HG03575 (cell line): ENCODE measurements at regions not wholly inside any gene's neighbourhood (a gene's known extent, or its start where the extent isn't known, plus 50 kb on each side); places are given as distances from the start of the nearest gene placed in this dataset.

Experiments used
- ATAC-seq: cut with Tn5 transposase; IDR thresholded peaks from one replicate; pipeline ENCODE4 v1.9.1; 2021; ENCODE audit not compliant: unreplicated experiment, insufficient number of reproducible peaks, low FRiP score; ENCODE audit errors: extremely low read depth

- ATAC-seq = no peak
Measured at GRCh38 chr1:163826500-163826899, 504.7 kb downstream of the NUF2 start.

- ATAC-seq = no peak
Measured at GRCh38 chr1:163834778-163835177, 513.0 kb downstream of the NUF2 start.

GRCh38 chr1:163836481-163836880, 514.7 kb downstream of the NUF2 start:
- ATAC-seq = no peak

- ATAC-seq = no peak
Measured at GRCh38 chr1:163837206-163837605, 515.5 kb downstream of the NUF2 start.

DNA sequence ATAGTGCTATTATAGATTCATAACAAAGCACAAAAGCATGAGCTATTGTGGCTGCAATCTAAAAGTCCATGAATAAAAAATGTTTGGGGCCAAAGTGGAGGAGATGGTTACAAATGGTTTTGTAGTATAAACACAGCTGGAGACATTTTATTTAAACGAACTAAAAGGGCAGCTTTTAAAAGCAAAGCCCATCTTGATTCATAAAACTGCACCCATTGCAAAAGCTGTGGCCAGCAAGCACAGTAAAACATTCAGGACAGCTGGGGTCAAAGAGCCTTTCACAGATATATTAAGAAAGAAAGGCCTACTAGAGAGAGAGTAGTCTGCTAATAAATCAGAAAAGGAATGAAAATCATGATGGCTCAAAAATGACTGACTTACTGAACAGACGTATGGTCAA, 520.8 kb downstream of the NUF2 start:
- no peak for ATAC-seq

GRCh38 chr1:163844459-163844858, 522.7 kb downstream of the NUF2 start:
- no peak for ATAC-seq

- no peak for ATAC-seq
Measured at GRCh38 chr1:163845279-163845678, 523.5 kb downstream of the NUF2 start.

GRCh38 chr1:163863731-163864130, 542.0 kb downstream of the NUF2 start:
- ATAC-seq = no peak

- ATAC-seq = no peak
Measured at GRCh38 chr1:163864207-163864606, 542.5 kb downstream of the NUF2 start.

DNA sequence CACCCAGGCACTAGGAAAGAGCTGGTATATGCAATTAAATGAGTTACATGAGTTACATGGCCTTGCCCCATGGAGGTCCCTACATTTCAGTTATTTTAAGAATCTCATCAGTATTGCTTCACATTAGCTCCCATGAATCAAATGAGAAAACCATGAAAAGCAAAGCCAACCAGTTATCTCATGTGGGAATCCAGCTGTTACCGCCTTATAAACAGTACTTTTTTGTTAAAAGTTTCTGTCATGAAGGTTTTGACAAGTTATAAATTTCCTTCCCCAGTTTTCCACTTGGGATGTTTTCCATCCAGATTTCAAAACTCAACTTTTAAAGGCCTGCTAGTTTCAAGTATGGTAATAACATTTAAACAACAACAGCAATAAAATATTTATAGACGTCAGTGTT, 544.8 kb downstream of the NUF2 start:
- ATAC-seq = no peak

GRCh38 chr1:163870666-163871065, 548.9 kb downstream of the NUF2 start:
- no peak for ATAC-seq

GRCh38 chr1:163872067-163872466, 550.3 kb downstream of the NUF2 start:
- ATAC-seq = no peak

DNA sequence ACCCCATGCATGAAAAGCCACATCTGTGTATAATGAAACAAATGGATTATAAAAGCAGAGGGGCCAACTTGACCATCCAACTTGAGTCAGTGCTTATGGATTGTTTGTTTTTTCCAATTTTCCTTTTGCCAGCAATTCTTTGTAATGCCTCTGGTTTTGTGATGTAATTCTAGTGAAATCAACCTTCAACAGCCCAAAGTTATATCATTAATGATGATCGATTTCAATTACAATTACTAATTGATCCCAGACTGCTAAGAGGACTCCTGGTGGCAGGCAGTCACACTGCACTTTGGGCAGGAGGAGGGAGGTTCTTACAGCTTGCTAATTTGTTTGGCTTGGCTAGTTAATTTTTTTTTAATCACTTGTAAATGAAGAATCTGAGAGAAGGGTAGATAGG, 552.3 kb downstream of the NUF2 start:
- ATAC-seq = no peak

- no peak for ATAC-seq
Measured at GRCh38 chr1:163875200-163875926, 553.6 kb downstream of the NUF2 start.

DNA sequence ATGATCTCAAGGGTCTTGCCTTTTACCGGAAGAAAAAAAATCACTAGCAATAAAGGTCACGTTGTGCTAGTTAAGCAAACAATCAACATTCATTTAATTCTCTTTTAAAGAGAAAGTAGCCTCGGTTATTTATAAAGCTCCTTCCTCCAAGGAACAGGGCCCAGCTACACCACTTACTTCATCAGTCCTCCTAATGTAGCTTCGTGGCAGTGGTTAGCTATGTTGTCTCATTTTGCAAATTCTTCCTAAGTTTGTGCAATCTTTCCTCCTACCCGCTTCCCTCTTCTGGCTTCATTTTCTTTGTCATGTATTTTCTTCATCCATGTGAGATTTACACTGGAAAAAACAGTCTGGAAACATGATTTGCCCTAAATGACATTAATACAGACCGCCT, 554.2 kb downstream of the NUF2 start:
- ATAC-seq = no peak

DNA sequence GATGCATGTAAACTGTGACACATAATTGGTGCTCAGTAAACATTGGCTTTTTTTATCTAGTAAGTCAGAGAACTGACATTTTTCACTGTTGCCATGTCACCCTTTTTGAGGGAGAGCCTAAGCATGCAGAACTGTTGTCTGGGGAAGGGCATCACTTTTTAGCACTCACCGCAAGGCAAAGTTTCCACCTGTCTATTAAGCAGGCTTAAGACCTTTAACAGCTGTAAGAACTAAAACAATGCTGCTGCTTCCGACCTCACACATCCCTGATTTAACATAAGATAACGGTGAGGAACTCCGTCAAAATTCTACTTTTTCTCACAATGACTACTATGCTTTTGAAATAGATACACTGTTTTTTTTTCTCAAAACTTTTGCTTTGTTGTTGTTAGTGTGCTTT, 554.8 kb downstream of the NUF2 start:
- no peak for ATAC-seq

DNA sequence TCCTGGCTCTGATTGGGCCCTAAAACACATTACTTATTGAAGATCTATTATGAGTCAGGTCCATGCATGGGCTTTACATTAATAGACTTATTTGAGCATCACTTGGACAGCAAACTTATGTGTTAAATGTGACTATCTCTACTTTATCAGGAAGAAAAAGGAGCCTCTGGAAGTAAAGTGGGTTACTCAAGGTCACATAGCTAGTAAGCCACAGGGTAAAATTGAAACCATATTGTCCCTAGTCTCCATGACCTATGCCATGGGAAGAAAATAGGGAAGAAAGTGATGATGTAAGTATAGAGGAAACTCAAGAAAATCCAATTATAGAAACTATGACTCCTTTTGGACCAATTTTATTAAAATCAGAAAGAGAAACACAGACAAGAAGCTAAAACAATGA, 555.3 kb downstream of the NUF2 start:
- no peak for ATAC-seq

- no peak for ATAC-seq
Measured at GRCh38 chr1:163885510-163885909, 563.8 kb downstream of the NUF2 start.

DNA sequence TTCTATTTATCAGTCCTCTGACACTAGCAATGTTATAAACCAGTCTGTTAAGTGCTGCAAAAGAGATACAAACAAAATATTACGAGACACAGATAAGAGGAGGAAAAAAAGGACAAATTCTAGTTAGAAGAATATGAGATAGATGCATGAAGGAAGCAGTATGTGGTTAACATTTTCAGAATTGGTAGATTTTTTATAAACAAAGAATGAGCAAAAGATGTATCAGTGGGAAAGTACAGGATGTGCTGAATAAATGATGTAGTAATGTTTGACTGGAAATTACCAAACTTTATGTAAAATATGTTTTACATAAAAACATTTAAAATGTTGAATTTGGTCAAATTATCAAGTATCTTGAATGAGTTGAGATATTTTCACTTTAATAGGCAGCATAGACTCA, 574.2 kb downstream of the NUF2 start:
- ATAC-seq = no peak

GRCh38 chr1:163897412-163898155, 575.8 kb downstream of the NUF2 start:
- no peak for ATAC-seq

- no peak for ATAC-seq
Measured at GRCh38 chr1:163906283-163906682, 584.5 kb downstream of the NUF2 start.
